GM18909 (cell line): ENCODE measurements at regions not wholly inside any gene's neighbourhood (a gene's known extent, or its start where the extent isn't known, plus 50 kb on each side); places are given as distances from the start of the nearest gene placed in this dataset.
A peak's percentile ranks its signal among the peaks of the same experiment; 100 is the strongest.
"Not testable (repeated sequence)": the region's sequence is repeated elsewhere in the genome, so short reads cannot be mapped to it uniquely, and the experiment has no call there.

Source experiments
- ATAC-seq: cut with Tn5 transposase; IDR thresholded peaks from one replicate; pipeline ENCODE4 v1.9.1; 2021; ENCODE audit warnings: mild to moderate bottlenecking; ENCODE audit not compliant: unreplicated experiment, poor library complexity

- no peak for ATAC-seq
Measured at GRCh38 chr9:27800692-27801370, 227.6 kb upstream of the C9orf72 start.

- ATAC-seq = peak; percentile 50
Measured at GRCh38 chr9:27801545-27801944, 228.3 kb upstream of the C9orf72 start.

- ATAC-seq = no peak
Measured at GRCh38 chr9:27802418-27802817, 229.1 kb upstream of the C9orf72 start.

GRCh38 chr9:27808864-27809263 lies 235.6 kb upstream of the C9orf72 start:
- ATAC-seq = no peak

- no peak for ATAC-seq
Measured at GRCh38 chr9:27817747-27818146, 244.5 kb upstream of the C9orf72 start.

GRCh38 chr9:27818348-27818747 lies 245.1 kb upstream of the C9orf72 start:
- ATAC-seq = no peak

- no peak for ATAC-seq
Measured at GRCh38 chr9:27828908-27829307, 255.6 kb upstream of the C9orf72 start.

- no peak for ATAC-seq
Measured at GRCh38 chr9:27829621-27830020, 256.3 kb upstream of the C9orf72 start.

GRCh38 chr9:27832108-27832507 lies 258.8 kb upstream of the C9orf72 start:
- ATAC-seq = not testable (repeated sequence)

- no peak for ATAC-seq
Measured at GRCh38 chr9:27835286-27835685, 262.0 kb upstream of the C9orf72 start.

GRCh38 chr9:27835746-27836145 lies 262.5 kb upstream of the C9orf72 start:
- ATAC-seq = no peak

GRCh38 chr9:27836661-27837401 lies 263.6 kb upstream of the C9orf72 start:
- ATAC-seq = no peak

- no peak for ATAC-seq
Measured at GRCh38 chr9:27838876-27839275, 265.6 kb upstream of the C9orf72 start.

- not testable (repeated sequence) for ATAC-seq
Measured at GRCh38 chr9:27839767-27840166, 266.5 kb upstream of the C9orf72 start.

- ATAC-seq = no peak
Measured at GRCh38 chr9:27844797-27845196, 271.5 kb upstream of the C9orf72 start.

GRCh38 chr9:27847380-27847779 lies 274.1 kb upstream of the C9orf72 start:
- no peak for ATAC-seq

GRCh38 chr9:27847818-27848217 lies 274.5 kb upstream of the C9orf72 start:
- no peak for ATAC-seq

GRCh38 chr9:27848315-27848714 lies 275.0 kb upstream of the C9orf72 start:
- no peak for ATAC-seq

GRCh38 chr9:27851858-27852257 lies 278.6 kb upstream of the C9orf72 start:
- ATAC-seq = no peak

- no peak for ATAC-seq
Measured at GRCh38 chr9:27853529-27853928, 280.2 kb upstream of the C9orf72 start.

- ATAC-seq = no peak
Measured at GRCh38 chr9:27856054-27856453, 282.8 kb upstream of the C9orf72 start.

- no peak for ATAC-seq
Measured at GRCh38 chr9:27856748-27857147, 283.5 kb upstream of the C9orf72 start.
